ENCODE measurements at regions not wholly inside any gene's neighbourhood (a gene's known extent, or its start where the extent isn't known, plus 50 kb on each side); places are given as distances from the start of the nearest gene placed in this dataset.
"Not testable (repeated sequence)": the region's sequence is repeated elsewhere in the genome, so short reads cannot be mapped to it uniquely, and the experiment has no call there.

GRCh38 chr2:12453731-12454130, 263.0 kb upstream of the TRIB2 start:
- DNase-seq (ENCODE audit: low spot score): no peak

- DNase-seq (ENCODE audit: low spot score): no peak
These were observed 261.1 kb upstream of the TRIB2 start for GRCh38 chr2:12455661-12456060.

GRCh38 chr2:12456293-12457106, 260.2 kb upstream of the TRIB2 start:
- peak; percentile 54 for DNase-seq (ENCODE audit: low spot score)

- DNase-seq (ENCODE audit: low spot score): no peak
These were observed 258.9 kb upstream of the TRIB2 start for GRCh38 chr2:12457831-12458230.

GRCh38 chr2:12463189-12463588, 253.5 kb upstream of the TRIB2 start:
- DNase-seq (ENCODE audit: low spot score): no peak

GRCh38 chr2:12465631-12466135, 251.1 kb upstream of the TRIB2 start:
- peak; percentile 3 for DNase-seq (ENCODE audit: low spot score)

- no peak for DNase-seq (ENCODE audit: low spot score)
These were observed 249.4 kb upstream of the TRIB2 start for GRCh38 chr2:12467303-12467702.

GRCh38 chr2:12469141-12469561, 247.6 kb upstream of the TRIB2 start:
- no peak for DNase-seq (ENCODE audit: low spot score)

- not testable (repeated sequence) for DNase-seq (ENCODE audit: low spot score)
These were observed 244.5 kb upstream of the TRIB2 start for GRCh38 chr2:12472265-12472664.

- DNase-seq (ENCODE audit: low spot score): no peak
These were observed 238.3 kb upstream of the TRIB2 start for GRCh38 chr2:12478151-12479064.

GRCh38 chr2:12479065-12479601, 237.6 kb upstream of the TRIB2 start:
- DNase-seq (ENCODE audit: low spot score): no peak

GRCh38 chr2:12484536-12485115, 232.1 kb upstream of the TRIB2 start:
- DNase-seq (ENCODE audit: low spot score): no peak

- no peak for DNase-seq (ENCODE audit: low spot score)
These were observed 230.3 kb upstream of the TRIB2 start for GRCh38 chr2:12486205-12487118.

GRCh38 chr2:12487253-12488004, 229.3 kb upstream of the TRIB2 start:
- no peak for DNase-seq (ENCODE audit: low spot score)

GRCh38 chr2:12488352-12489318, 228.1 kb upstream of the TRIB2 start:
- DNase-seq (ENCODE audit: low spot score): no peak

GRCh38 chr2:12490641-12491040, 226.1 kb upstream of the TRIB2 start:
- no peak for DNase-seq (ENCODE audit: low spot score)

GRCh38 chr2:12492360-12492759, 224.4 kb upstream of the TRIB2 start:
- DNase-seq (ENCODE audit: low spot score): not testable (repeated sequence)

- DNase-seq (ENCODE audit: low spot score): peak; percentile 4
These were observed 223.7 kb upstream of the TRIB2 start for GRCh38 chr2:12493031-12493513.

All from globus pallidus (tissue), 1 donor.